GM21381 (cell line): ENCODE measurements at regions not wholly inside any gene's neighbourhood (a gene's known extent, or its start where the extent isn't known, plus 50 kb on each side); places are given as distances from the start of the nearest gene placed in this dataset.

ENCODE experiments used
- ATAC-seq: cut with Tn5 transposase; IDR thresholded peaks from one replicate; pipeline ENCODE4 v1.9.1; 2021; ENCODE audit warnings: mild to moderate bottlenecking, moderate library complexity; ENCODE audit not compliant: unreplicated experiment

DNA sequence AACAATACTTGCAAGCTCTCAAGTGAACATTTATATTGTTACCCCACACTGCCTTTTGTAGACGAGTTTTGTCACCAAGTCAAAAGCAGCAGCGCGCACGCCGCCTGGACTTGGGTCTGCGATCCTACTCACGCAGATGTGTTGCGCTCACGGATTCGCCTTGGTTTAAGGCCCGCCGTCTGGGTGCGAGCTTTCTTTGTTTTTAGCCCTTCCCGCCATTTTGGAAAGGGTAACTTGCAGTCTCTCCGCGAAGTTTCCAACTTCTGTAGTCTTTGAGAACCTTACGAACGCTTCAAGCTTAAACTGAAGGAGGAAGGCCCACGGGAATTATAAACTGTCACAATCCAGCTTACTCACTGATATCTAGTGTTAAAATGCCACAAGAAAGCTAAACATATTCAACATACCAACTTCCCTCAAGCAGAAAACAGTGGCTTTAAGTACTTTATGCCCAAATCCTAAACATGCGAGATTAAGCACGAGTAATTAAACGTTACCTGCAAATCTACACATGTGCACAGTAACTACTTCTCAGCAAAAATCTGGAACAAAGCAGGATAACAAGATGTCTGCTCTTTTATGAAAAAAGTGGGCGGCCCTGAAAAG, 80.4 kb upstream of the BTN3A2 start:
- ATAC-seq = no peak

DNA sequence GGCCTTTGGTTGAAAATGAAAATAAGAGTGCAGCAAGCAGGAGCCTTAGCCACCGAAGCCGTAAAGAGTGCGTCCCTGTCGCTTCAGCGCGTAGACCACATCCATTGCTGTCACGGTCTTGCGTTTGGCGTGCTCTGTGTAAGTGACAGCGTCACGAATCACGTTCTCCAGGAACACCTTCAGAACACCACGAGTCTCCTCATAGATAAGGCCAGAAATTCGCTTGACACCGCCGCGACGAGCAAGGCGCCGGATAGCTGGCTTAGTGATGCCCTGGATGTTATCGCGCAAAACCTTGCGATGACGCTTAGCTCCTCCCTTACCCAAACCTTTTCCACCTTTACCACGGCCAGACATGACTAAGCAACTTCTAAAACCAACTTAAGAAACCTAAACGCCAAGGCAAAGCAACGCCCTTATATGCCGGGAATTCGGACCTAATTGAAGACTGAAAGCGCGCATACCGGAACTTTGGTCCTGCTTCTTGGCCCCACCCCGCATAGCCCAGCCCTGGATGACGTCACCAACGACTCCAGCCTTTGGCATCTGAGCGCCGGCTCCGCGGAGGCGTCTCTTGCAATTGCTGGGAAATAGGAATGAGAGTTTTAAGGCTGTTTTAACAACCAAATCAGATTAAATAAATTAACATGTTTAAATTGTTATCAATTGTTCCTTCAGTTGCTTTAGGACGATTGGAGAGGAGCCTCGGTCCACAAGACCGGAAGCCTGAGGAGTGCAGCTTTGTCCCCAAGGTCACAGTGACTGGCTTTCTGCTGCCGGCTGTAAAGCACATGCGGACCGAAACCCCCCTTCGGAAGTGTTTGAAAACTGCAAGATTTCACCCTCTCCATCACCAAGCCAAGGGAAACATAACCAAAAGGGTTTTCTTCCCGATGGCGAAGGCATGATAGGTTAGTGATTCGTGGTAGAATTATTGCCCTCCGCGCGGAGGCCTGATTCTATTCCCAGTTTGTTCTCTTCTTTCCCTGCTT, 79.6 kb upstream of the BTN3A2 start:
- peak; percentile 77 for ATAC-seq

DNA sequence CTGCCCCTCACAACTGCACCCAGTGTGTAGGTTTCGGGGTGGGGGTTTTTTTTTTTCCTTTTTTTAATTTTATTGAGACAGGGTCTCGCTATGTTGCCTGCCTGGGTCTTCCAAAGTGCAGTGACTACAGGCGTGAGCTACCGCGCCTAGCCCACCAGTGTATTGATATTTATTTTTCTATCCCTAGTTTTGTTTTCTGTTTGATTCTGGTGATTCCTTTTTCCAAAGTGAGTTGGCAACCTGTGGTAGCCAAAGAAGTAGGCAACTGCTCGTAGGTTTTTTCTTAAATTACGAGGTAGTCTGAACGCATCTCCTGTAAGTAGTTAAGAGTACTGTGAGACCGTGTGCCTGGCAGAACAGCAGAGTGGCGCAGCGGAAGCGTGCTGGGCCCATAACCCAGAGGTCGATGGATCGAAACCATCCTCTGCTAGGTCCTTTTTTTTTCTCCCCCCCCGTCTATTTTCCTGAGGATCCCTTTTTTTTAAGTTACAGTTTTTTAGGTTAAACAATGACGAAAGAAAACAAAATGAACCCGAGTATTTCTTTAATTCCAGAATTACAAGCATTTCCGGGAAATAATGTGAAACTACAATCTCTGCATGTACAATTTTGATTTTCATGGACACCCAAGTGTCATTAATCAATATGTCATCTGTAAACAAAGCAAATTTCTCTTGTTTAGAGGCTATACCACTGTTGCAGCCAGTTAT, 78.7 kb upstream of the BTN3A2 start:
- no peak for ATAC-seq

DNA sequence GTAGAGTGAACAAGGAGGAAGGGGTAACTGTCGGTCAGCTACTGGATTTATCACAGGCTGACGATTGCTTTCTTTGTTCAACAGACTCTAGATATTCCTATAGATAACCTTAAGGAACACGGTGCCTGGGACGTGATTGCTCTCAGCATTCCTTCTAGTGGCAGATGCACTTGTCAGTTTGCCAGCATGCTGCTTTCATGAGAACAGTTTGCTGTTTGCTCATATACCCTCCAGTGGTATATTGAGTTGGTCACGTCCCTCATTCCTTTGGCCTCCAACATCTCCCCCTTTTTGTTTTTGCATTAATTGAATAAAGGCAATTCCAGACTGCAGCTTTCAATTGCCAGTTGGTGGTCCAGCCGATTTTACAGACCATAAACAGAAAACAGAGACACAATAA, 76.8 kb upstream of the BTN3A2 start:
- no peak for ATAC-seq

DNA sequence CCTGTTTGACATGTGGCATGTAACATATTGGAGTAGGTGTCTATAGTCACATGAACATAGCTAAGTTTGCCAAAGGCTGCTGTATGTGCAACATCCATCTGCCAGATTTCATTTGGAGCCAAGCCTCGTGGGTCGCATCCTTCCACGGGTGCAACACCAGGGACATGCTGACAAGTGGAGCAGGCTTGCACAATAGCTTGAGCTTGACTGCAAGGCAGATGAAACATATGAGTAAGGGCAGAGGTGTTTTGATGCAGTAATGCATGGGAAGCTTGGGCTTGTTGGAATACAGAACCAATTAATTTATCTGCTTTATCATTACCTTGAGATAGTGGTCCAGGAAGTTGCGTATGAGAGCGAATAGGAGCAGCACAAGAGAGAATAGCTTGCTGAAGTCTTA, 74.1 kb upstream of the BTN3A2 start:
- no peak for ATAC-seq

DNA sequence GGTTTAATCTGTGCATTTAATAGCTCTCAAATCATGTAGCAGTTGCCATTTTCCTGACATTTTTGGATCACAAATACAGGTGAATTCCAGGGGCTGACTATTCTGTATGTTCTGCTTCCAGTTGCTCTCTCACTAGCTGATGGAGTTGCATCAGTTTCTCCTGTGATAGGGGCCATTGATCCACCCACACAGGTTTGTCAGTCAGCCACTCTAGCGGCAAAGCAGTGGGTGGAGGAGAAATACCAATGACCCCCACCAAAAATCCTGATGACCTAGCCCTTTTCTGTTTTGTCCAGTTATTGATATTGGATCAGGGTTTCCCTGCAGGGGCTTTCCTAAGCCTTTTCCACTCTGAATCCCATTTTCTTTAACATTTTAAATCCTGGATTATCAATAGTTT, 72.3 kb upstream of the BTN3A2 start:
- ATAC-seq = no peak

DNA sequence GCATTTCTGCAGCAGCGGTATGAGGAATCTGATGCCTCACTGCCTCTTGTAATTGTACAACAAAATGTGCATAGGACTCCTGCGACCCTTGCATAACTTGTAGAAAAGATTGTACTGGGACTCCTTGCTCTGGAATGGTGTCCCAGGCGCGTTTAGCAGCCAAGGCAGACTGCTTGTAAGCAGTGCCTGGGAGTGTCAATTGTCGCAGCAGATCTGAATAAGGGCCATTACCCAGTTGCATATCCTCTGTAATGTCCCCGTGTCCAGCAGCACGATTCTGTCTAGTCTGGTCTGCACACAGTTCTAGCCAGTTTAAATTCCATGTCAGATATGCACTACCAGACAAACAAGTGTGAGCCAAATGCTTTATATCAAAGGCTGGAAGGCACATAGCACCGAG, 70.7 kb upstream of the BTN3A2 start:
- no peak for ATAC-seq

DNA sequence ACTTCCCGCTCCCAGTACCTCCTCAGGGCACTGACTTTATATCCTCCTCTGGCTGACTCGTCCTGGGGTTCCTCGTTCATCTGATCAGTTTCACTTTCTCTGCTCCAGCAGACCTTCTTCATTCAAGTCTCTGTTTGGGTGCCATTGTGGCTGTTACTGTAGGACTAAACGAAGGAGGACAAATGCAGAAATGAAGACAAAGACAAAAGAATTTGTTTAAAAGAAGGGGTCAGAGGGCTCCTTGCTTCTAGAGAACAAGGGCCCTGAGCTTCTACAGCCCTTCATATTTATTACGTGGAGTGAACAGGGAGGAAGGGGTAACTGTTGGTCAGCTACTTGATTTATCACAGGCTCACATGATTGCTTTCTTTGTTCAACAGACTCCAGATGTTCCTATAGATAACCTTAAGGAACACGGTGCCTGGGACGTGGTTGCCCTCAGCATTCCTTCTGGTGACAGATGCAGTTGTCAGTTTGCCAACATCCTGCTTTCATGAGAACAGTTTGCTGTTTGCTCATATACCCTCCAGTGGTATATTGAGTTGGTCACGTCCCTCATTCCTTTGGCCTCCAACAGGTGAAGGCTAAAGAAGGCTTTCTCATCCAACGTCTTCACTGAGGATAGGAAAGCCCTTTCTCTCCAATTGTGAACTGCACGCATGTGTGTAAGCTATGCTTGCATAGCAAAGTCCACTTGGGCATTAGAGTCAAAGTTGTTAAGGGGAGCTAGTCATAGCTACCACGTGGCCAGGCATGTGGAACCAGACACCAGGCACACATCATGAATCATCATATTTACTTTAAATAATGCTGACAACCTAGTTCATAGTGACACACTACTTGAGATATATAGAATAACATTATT, 69.1 kb upstream of the BTN3A2 start:
- ATAC-seq = no peak

DNA sequence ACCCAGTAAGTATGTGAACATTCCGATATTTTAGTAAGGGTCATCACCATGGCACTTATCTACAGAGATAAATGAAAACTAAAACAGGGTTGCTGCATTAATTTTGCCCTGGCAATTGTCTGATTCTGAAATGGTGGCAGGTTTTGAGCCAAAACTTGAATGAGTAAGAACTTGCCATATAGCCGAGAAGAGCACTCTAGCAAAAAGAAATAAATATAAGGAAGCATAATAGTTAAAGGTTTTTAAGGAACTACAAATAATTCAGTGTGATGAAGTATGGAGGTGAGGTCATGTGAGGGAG, 68.5 kb upstream of the BTN3A2 start:
- no peak for ATAC-seq

DNA sequence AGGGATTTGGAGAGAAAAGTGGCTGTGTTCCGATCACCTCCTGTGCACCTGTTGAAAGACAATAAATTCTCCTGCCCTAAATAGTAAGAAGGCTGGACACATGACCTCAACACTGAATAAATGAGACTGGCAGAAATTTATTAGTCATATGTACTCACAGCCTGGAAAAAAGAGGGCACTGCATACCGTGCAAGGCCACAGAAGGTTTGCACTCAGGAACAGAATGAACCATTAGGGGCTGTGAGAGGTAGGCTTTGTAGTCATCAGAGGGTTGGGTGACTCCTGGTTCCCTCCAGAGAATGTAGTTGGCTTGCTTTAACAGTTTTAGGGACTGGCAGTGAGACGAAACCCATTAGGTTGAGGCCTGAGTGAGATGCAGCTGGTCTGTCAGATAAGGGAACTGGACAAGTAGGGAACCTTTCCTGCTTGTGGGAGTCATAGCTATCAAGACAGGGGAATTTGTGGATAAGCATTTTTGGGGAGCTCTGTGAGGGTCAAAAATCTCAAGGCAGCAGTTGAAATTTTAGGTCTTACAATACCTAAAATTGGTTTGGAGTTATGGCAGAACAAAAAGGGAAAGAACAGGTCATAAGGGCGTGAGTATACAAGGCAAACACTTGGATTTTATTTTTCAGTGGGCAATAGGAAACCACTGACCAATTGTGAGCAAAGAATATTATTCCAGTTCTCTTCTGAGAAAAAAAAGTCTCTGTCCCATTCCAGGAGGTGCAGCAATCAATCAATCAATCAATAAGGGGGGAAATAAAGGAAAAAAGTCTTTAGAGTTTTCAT, 67.9 kb upstream of the BTN3A2 start:
- no peak for ATAC-seq

- no peak for ATAC-seq
These were observed 65.5 kb upstream of the BTN3A2 start for GRCh38 chr6:26299286-26300042.

DNA sequence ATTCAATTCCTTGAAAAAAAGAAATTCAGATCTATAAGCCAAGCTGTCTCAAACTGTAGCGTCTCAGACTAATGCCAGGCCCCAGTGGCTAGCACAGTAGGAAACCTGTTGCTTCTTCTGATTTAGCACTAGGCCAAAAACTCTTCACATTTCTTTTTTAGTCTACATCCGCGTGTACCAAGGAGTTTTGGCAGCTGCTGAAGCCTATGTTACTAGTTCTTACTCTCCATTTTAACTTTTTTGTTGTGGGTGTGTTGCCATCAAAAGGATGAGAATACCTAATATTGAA, 65.0 kb upstream of the BTN3A2 start:
- no peak for ATAC-seq

GRCh38 chr6:26300359-26300758, 64.6 kb upstream of the BTN3A2 start:
- no peak for ATAC-seq

- ATAC-seq = no peak
These were observed 64.2 kb upstream of the BTN3A2 start for GRCh38 chr6:26300828-26301227.

- ATAC-seq = no peak
These were observed 63.4 kb upstream of the BTN3A2 start for GRCh38 chr6:26301638-26302037.

DNA sequence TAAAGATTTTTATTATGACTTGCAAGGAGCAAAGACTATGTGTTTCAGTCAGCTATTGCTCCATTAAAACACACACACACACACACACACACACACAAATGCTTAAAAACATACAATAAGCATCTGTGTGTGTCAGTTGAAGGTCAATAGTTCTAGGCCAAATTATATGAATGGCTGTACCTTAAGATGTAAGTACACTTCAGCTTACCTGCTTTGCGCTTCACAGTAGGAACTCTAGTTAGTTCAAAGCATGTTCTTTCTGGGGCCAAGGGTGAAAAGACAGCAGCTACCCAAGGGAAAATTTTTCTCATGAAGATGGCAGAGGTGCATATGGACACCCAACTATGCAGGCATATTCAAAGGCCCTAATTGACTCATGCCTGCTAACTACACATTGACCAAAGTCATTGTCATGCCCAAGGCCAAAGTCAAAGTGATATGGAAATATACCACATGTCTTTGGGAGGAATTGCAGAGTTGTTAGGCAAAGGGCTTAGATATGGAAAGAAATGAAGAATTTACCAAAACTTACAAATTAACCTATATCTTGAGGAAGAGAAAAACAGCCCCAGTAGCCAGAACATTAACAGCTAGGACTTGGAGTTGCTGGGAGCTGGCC, 61.9 kb upstream of the BTN3A2 start:
- ATAC-seq = no peak

- ATAC-seq = no peak
These were observed 60.7 kb upstream of the BTN3A2 start for GRCh38 chr6:26304213-26304796.

DNA sequence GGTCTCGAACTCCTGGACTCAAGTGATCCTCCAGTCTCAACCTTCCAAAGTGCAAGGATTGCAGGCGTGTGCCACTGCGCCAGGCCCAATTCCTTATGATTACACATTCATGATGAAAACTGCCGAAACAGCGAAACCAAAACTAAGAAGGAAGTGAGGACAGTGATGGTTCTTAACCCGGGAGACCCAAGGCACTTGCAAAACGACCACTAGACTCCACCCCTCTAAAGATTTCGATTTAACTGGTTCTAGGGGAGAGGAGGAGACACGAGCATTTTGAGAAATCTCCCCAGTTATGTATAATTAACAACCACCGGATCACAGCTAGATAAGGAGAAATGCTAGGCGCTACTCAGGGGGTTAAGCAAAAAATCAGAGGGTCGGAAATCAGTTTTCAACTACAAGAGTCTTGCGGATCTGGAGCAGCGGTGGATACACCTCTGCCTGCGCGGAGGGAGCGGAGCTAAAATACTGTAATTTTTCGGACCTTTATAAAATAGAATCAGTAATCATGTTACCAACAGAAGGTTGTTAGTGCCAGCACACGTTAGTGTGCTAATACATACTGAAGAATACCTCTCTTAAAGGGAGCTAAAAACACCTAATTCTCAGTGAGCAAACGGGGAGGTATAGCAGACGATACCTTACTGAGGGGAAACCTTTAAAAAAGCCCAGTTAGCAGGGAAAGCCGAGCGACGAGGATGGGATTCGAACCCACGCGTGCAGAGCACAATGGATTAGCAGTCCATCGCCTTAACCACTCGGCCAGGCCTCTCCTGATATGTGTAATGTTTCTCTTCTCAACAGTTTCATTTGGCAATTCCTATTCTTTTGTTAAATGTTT, 60.0 kb upstream of the BTN3A2 start:
- peak; percentile 39 for ATAC-seq
